Anterior cingulate cortex (tissue), 58 donors: ENCODE measurements at regions not wholly inside any gene's neighbourhood (a gene's known extent, or its start where the extent isn't known, plus 50 kb on each side); places are given as distances from the start of the nearest gene placed in this dataset.

ENCODE experiments used
- DNase-seq, 58 donors: peaks; one replicate each; lab custom pipeline; 2025; lab: John Stamatoyannopoulos, UW

DNA sequence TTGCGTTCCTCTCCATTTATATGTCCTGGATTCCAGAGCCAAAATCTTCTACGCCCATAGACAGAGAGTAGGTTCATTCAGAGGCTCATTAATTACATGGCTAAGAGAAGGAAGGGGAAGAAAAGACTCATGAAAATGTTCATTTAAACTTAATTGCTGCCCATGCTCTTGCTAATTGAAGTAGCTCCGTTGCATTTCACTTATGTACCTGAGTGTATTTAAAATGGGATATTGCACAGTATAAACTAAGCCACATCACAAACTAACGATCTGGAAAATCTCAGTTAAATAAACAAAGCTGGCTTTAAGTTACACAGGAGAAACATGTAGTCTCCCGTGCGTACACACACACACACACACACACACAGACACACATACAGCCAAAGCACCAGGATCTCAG, 269.2 kb downstream of the CDC5L start:
- no peak for DNase-seq

DNA sequence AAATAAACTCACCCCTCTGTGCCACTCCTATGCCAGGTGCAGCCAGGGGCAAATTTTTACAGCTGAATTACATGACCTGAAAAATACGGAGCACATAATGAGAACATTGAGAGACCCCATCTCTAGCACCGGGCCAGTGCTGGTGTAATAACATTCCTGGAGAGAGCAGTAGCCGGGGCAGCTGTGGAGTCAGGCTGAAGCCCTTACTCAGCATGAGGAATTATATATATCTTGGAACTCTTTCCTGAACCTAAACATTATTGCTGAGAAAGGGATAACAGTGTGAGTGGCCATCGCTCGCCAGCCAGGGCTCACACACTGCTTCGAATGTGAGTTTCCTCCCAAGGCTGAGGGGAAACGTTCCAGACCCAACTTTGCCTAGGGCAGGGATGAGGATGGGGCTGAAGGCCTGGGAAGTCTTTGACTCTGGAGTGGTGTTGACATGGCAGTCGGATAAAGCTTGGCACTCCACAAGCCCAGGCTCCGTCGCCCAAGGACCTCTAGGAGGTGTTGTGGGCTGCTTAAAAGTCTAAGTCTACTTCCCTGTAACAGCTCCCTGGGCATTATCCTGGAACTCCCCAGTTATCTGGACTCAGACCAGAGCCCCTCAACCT, 269.8 kb downstream of the CDC5L start:
- DNase-seq, result no peak

DNA sequence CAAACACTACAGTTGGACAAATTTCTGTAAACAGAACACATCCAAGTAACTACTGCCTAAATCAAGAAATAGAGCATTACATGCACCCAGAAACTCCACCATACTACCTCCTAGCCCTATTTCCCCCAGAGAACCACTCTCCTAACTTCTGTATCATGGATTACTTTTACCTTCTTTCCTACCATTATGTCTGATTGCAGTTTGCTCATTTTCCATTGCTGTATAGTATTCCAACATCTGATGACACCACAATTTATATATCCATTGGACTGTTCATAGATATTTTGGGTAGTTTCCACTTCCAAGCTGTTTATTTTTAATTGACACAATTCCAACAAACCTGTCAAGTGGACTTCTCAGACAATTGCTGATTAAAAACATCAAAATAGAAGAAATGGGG, 271.1 kb downstream of the CDC5L start:
- no peak for DNase-seq

DNA sequence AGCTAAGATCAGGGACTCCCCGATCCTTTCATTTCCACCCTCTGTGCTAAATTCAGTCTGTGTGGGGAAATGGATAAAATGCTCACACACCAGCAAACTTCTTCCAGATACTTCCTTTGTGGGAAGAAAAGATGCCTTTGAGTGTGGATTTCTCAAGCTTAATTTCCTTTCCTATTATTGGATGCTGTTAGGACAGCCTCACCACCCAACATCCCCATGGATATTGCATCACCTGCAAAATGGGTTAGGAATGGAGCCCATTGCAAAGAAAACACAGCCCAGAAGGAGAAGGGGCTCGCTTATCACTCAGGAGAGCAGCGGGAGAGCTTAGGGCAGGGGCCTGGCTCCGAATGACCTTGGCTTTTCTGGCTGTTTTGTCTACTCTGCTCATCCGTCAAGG, 272.2 kb downstream of the CDC5L start:
- no peak for DNase-seq

DNA sequence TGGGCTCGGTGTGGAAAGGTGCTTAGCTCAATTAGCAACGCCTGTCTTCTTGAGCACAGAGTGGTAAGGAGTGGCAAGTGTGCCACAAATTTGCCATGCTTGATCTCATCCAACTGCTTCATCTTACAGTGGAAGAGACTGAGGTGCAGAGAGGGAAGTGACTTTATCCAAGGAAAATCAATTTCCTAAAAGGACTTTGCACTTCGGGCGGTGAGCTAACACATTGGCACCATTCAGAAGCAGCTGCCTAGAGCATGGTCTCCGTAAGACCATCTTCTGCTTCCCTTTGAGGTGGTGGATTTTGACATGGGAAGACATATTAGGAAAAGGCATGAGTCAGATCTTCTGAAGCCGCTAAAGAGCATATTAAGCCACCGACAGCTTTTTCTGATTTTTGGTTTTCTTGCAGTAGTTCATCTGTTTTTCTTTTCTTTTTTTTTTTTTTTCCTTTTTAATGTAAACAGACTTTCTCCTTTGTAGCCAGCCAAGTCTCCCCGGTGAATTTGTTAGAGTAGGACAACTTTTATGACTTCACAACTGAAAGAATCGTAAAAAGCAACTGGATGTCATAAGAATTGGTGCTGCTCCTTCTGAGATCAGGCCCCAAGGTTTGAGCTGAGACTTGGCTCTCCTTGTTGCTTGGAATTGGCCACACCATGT, 273.2 kb downstream of the CDC5L start:
- no peak for DNase-seq

DNA sequence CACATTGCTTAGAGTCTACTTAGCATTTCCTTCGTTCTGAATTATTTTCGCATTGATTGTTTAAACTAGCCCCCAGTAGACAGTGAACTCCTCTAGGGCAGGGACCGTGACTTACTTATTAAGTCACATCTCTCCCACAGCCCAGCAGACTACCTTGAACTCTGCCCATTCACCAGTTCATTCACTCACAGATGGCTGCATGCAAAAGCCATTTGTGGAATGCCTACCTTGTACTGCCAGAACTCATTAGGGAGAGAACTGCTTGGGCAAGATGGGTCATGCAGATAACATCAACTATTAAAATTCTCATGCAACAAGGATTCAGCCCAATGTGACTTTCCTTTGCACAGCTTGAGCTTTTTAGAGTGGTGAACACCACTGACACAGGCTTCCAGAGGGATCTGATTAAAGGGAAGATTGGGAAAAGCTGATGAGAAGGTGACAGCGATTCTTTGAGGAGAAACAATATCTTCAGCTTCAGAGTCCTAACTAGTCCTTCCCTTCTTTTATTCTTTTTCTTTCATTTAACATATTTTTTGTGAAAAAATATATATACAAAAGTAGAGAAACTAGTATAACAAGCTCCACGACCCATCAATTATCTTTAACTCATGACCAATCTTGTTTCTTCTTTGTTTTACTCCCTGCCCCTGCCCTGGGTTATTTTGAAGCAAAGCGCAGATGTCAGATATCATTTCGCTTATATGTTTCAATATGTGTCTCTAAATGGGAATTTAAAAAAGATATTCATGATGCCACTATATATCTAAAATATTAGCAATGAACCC, 273.9 kb downstream of the CDC5L start:
- DNase-seq, result no peak

DNA sequence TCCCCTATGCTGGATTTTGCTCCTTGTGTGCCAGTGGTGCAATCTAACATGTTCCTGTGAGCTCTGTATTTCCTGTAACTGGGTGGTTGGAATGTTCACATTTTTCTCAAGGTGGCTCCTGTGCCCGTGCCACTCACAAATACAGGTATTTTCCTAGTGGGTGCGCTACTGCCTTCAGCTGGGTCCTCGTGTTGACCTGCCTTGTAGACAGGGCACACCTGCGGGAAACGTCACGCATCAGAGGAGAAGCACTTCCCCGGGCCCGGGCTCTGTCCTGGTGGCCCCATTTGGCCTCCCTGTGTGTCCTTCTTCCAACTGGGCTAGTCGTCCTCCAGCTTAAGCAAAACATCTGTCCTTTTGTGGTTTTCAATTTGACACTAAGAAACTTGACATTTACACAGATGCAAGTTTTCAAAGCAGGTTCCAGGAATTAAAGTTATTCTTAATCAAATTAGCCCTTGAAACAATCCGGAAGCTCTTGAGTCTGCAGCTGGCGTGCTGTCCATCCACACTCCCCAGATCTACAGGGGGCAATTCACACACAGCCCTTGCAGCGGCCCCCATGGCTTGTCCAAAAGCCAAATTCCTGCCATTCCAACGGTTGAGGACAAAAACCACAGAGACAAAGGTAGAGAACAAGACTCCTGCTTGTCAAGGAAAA, 275.1 kb downstream of the CDC5L start:
- DNase-seq, result no peak

DNA sequence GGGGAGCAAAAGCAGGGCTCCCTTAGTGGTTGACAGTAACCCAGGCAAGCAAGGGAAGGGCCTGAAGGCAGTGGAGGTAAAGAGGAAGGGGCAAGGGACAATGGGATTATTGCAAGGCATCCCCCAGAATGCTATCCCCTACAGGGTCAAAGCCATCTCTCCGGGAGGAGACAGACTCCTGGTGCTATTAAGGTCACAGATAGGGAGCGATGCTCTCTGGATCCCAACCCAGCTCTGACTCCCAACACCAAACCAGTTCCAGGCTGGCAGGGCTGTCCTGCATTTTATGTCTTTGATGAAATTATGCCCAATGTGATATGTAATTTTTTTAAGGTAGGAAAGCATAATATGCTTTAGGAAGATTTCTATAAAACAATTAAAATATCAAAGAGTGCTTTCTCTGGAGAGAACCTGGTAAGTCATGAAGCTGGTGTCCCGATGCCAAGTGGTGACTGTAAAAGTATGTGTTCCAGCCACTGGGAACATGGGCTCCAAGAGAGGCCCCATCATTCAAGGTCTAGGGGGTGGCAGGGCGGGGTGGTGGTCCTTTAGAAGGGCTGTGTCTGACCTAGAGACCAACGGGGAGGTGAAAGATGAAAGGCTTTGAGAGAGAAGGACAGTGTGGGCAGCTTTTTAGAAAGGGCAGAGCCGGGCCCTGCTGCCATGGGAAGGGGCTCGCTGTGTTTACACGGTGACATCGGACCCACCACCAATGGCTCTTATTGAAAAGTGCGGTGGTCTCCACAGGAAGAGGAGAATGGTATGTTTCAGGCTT, 276.5 kb downstream of the CDC5L start:
- DNase-seq, result no peak

DNA sequence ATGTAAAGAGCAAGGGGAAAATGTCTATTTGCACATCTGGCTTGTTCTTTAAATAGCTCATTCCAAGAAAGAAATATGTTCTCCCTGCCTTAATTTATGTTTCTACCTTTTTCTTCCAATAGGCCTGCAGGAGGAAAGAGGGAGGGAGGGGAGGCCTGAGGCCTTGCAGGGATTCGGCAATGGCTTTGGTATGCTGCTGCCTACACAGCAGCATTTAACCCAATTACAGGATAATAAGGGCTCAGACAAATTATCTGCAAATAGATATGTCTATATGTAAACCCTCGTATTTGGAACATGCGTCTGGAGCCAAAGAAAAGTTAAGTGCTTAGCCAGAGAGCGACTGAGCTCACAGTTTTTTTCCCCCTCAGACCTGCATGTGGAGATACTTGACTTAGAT, 277.2 kb downstream of the CDC5L start:
- no peak for DNase-seq

DNA sequence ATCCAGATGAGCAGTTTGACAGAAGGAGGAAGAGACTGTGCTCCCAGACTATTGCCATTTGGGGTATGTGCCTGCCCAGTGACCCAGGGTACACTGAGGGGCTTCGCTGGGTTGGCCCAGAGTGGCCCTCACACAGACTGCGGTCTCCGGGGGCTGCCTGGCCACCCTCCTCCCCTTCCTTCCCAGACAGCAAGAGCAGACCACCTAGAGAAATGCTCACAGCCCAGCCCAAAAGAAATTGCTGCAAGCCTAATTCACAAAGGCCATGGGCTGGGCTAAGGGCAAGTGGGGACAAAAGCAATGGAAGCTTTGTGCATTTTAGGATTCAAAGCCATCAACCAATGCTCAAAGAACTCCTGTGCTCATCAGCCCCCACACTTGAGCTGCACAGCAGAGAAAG, 277.6 kb downstream of the CDC5L start:
- DNase-seq, result no peak

DNA sequence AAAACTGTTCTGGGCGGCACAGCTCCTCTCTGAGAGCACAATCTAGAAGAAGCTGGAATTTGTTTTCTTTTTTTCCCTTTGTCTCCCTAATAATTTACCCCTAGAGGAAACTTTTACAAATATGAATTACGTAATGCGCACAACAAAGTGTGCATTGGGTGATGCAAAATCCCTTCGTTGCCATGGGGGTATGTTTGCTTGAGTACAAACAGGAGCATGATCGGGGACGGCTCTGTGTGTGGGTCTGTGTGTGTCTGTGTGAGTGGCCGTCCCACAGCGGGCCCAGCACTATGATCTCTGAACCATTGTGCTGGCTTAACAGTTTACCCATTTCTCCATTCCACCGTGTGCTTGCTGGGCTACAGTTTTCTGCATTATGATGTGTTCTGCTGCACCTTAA, 278.2 kb downstream of the CDC5L start:
- no peak for DNase-seq

DNA sequence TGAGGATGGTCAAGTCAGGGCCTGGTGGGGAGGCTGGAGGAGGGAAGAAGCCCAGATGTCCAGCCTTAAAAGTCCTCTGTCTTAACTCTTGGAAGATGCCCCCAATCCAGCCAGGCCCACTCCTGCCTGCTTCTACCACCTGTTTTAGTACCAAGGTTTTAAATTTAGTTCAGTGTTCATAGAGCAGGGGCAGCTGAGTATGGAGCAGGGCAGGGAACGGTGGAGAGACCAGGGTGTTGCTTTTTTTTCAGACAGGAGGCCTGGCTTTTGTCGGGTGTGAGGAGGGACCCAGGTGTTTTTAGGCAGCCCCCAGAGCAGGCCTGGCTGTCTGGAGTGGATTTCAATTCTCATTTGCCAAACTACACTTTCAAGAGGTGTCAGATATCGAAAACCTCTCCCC, 278.8 kb downstream of the CDC5L start:
- DNase-seq, result no peak

DNA sequence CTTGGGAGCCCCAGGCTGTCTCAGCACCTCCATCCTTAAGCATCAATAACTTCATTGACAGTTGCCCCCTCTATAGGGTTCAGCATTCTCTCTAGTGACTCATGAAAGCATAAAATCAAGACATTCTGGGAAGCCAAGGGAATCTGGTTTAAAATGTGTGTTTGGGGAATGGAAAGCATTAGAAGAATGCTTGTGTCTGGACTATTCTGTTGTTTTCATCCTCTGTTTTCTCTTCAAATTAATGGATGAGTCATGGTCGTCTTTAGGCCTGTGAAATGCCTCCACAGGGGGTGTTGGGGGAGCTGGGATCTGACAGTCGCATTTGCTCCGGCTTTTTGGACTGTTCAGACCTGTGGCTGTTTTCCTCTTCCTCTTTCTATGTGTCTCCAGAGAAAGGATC, 279.7 kb downstream of the CDC5L start:
- DNase-seq, result no peak

DNA sequence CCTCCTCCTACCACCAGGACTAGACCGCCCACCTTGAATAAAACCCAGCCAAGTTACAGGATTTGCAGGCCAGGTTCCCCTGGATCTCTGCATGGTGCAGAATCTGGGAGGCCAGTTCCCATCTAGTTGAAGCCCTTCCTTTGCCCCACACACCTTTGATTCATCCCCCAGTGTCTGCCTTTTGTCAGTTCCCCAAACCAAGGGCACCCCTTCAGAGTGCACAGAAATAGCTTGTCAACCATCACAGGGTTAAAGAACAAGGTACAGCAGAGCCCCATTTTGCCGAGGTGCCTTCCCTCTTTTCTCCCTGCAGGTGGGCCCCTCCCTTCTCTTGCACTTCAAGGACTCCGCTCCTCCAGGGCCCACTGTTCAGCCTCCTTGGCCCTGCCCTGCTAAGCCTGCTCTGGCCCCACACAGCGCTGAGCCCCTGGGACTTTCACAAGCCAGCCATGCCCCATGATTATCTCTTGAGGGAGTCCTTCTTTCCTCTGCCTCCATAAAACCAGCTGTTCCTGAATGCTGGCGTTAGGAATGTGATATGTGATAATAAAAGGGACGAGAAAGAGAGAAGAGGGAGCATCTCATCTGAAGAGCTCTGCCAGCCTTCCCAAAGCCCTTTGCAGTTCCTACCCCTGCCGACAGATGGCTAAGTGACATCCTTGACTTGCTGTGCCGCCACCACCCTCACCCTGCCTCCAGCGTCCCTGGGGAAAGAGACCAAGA, 280.3 kb downstream of the CDC5L start:
- no peak for DNase-seq

DNA sequence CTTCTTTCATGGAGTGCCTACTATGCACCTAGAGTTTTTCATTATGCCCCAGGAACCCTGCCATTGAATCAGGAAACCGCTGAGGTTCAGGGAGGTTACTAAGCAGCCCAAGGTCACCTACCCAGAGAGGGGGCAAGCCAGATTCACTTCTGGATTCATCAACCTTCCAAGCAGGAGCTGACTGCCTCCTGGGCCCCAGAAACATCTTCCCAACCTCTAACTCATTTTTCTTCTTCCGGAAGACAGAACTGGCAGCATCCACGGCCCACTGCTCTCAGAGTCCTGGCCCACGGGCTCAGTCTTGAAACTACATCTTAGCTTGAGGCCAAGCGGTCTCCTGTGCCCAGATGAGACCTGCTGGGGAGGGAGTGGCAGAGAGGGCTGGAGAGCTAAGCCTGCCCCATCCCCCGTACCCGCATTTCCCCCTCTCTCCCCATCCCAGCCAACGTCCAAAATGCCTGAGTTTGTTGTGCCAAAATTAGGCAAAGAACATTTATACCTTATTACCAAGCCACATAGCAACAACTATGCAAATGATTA, 281.0 kb downstream of the CDC5L start:
- no peak for DNase-seq

DNA sequence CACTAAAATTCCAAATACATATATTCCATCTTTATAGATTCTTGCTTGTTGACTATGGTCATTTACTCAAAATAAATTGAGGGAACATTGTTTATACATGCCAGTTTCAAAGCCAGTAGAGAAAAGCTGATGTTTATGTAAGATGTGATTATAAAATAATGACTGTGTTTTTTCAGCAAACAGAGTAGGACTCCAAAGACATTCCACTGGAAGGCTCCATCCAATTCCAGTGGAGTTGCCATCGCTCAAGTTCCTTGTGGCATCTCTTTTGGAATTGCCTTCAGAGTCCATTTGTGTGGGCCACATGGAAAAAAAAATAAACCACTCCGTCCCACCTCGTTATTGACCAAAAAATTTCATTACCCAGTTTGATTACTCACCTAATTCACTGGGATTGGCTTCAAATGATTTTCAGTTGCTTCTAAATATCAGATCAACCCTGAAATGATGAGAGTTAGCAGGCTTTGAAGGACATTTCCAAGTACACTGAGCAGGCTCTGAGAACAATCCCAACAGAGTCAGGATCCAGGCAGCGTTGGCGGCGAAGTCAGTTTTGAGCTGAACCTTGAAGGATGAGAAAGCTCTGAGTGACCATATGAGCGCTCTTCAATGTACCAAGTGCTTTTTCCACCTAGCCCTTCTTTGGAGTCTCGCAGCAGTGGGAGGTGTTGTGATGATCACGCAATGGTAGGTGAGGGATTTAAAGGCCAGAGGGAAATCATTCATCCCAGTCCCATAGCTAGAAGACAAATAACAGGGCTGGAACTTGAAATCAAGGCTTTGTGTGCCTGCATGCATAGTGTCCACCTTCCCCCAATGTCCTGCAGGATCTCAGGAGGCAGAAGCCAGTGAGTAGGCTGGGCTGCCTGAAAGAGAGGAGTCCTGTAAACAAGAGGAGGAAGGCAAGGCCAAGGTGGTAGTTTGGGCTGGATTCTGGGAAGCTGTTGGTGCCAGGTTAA, 281.7 kb downstream of the CDC5L start:
- DNase-seq, result no peak

DNA sequence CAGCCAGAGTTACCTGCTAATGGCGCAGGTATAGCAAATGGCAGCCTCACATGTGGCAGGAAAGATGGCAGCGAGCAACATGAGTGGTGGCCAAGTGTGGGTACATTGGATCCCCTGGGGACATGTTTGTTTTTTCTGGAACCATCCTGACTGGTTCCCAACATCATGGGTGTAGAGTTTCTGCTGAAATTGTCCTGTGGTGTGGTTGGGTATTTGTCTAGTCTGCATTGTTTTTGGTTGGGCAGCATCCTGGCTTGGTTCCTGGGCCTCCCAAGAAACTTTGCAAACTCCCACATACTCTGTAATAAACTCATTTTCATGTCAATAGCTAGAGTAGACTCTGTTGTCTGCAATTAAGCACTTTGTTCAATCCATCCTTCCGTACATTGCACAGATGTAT, 282.6 kb downstream of the CDC5L start:
- no peak for DNase-seq

DNA sequence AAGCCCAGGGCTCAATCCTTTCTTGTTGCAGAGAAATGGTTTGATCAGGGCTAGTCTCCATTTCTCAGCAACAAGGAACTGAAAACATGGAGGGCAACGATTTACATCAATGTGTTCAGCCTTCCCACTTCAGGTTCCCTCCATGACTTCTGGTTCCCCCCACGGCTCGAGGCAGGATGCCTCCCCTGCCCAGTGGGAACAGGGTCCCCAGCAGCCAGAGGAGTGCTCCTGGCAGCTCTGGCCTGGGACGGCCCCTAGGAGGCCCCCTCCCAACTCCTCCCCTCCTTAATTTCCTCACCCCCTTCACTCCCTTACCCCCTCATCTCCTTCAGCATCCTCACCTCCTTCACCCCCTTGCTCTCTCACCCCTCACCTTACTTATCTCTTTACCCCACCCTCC, 283.8 kb downstream of the CDC5L start:
- DNase-seq, result no peak

DNA sequence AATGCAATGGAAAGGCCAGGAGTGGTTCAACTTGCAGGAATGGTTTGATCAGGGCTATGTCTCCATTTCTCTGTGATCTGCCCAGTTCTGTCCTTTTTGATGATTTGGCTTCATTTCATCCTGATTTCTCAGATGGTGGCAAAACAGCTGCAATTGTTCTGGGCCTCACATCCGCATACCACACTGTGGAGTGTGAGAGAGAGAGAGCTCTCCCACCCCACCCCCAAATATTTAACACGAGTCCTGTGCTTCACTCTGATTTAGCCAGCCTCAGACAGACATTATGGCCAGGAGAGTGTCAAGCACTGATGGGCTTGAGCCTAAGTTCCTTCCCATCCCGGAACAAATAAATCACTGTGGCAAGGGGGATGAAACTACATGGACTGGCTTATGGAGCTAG, 284.6 kb downstream of the CDC5L start:
- no peak for DNase-seq
